Fibroblast of pulmonary artery (primary cell): ENCODE measurements at regions not wholly inside any gene's neighbourhood (a gene's known extent, or its start where the extent isn't known, plus 50 kb on each side); places are given as distances from the start of the nearest gene placed in this dataset.
"Not testable (repeated sequence)": the region's sequence is repeated elsewhere in the genome, so short reads cannot be mapped to it uniquely, and the experiment has no call there.

Source experiments
- DNase-seq: peaks from one replicate; pipeline ENCODE4 v3.0.0-alpha.2; 2010; ENCODE audit warnings: low read depth
- H3K4me3 ChIP-seq: replicated peaks from 2 replicates; pipeline ENCODE4 v1.5.1; 2011; ENCODE audit warnings: low read depth, mild to moderate bottlenecking, control low read depth, low read length, moderate library complexity
- CTCF ChIP-seq: IDR thresholded peaks from 2 replicates; pipeline ENCODE4 v1.5.1; 2011; ENCODE audit warnings: mild to moderate bottlenecking, control low read depth, low read length, inconsistent platforms; ENCODE audit errors: missing control alignments

DNA sequence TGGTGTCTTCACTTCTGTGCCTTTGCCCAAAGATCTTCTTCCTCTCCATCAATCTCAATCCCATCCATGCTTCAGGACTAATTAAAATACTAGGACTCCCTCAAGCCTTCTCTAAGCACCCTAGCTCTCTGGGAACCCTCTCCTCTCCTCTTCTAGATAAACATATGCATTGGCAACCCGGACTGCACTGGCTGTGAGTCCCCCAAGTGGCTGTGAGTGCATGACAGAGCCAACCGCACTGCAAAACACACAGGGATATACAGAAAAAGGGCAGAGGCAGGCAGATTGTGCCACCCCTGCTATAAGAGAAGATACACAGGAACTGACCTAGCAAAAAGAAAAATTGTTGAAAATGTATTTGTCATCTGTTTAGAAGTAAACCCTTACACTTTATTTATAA is 457.1 kb downstream of the MFSD1 start:
- TF ChIP-seq CTCF: no peak
- no peak for DNase-seq
- H3K4me3 ChIP-seq: no peak overlapping the region

DNA sequence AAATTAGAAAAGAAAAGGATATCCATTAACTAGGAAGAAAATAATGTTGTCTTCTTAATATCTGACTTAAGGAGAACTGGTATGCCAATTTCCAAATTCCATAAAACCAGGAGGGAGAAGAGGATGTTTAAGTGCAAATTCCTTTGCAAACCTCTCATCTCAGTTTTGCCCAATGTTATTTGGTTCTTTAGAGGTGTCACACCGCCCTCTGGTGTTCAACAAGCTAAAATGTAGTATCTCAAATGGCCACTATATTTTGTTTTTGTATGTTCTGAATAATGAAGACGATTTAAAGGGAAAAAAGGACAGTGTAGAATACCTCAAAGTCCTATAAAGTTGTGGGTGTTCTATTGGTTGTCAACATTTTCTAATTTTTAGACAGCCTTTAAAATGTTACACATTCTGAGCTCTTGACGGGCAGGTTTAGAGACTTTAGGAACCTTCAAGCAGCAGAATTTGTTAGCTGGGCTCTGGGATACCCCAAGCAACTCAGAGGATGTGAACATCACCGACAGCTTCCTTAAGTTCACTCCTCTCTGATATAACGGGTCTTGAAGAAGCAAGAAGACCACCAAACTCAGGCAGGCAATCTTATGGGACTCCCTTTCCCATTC is 458.3 kb downstream of the MFSD1 start:
- TF ChIP-seq CTCF: peak; percentile 69
- H3K4me3 ChIP-seq: no peak overlapping the region
- DNase-seq: peak; percentile 84

DNA sequence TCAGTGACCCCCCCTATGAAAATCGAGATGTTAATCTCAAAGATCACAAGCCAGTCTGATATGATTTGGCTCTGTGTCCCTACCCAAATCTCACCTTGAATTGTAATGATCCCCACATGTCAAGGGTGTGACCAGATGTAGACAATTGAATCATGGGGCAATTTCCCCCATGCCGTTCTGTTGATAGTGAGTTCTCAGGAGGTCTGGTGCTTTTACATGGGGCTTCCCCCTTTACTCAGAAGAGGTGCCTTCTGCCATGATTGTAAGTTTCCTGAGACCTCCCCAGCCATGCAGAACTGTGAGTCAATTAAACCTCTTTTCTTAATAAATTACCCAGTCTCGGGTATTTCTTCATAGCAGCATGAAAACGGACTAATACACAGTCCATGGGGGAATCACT is 459.5 kb downstream of the MFSD1 start:
- not testable (repeated sequence) for H3K4me3 ChIP-seq, DNase-seq

- H3K4me3 ChIP-seq: no peak overlapping the region
- peak; percentile 69 for DNase-seq
- peak; percentile 86 for TF ChIP-seq CTCF
These were observed 462.1 kb downstream of the MFSD1 start for GRCh38 chr3:159263750-159264553.

GRCh38 chr3:159265705-159266104 is 463.9 kb downstream of the MFSD1 start:
- no peak for TF ChIP-seq CTCF
- H3K4me3 ChIP-seq: no peak overlapping the region
- no peak for DNase-seq

GRCh38 chr3:159266779-159267178 is 464.9 kb downstream of the MFSD1 start:
- peak; percentile 33 for DNase-seq
- TF ChIP-seq CTCF: peak; percentile 13
- H3K4me3 ChIP-seq: no peak overlapping the region

GRCh38 chr3:159271799-159272512 is 470.1 kb downstream of the MFSD1 start:
- H3K4me3 ChIP-seq: no peak overlapping the region
- no peak for DNase-seq
- no peak for TF ChIP-seq CTCF
